GM12878 (cell line): ENCODE measurements at regions not wholly inside any gene's neighbourhood (a gene's known extent, or its start where the extent isn't known, plus 50 kb on each side); places are given as distances from the start of the nearest gene placed in this dataset.

Source experiments
- ATAC-seq: fragments of 200-7000 bp; cut with Tn5 transposase; 3 replicates; pipeline ENCODE4 v1.9.1; 2020; ENCODE audit warnings: mild to moderate bottlenecking, moderate library complexity
- BruUV-seq: library from RNA; stranded (reverse); fragments of 400-500 nt; replicated peaks from 2 replicates; lab custom pipeline; 2021; lab: Mats Ljungman, UMichigan
- CTCF ChIA-PET: fragments of 300-600 bp; sonication (Branson Sonifier 250); formaldehyde crosslinking; extraction: SDS; loops from one replicate; lab custom pipeline; 2021; ENCODE audit warnings: inconsistent platforms; lab: Yijun Ruan, JAX
- POLR2A ChIA-PET: fragments of 350-600 bp; formaldehyde crosslinking; extraction: SDS; loops from one replicate; lab custom pipeline; 2021; ENCODE audit warnings: inconsistent platforms; lab: Charles Lee
- RAD21 ChIA-PET: fragments of 300-600 bp; sonication (Branson Sonifier 250); formaldehyde crosslinking; loops from one replicate; lab custom pipeline; 2023; ENCODE audit warnings: antibody characterized with exemption; ENCODE audit not compliant: unreplicated experiment; lab: Charles Lee
- SMC1A ChIA-PET: fragments of 300-600 bp; sonication (Branson Sonifier 250); formaldehyde crosslinking; loops from one replicate; lab custom pipeline; 2023; ENCODE audit not compliant: unreplicated experiment, uncharacterized antibody; lab: Charles Lee
- DNase-seq: peaks from one replicate; pipeline ENCODE4 v3.0.0-alpha.2; 2011; ENCODE audit warnings: low read depth, low spot score
- FAIRE-seq: peaks from 3 replicates; lab custom pipeline; 2011; peaks lifted over from hg19 to GRCh38; lab: Jason Lieb, UNC
- H2AFZ ChIP-seq: 2 replicates; pipeline ENCODE4 v1.6.0; 2011; ENCODE audit warnings: low read depth, low read length, control low read depth; ENCODE audit not compliant: control insufficient read depth
- H3K27ac ChIP-seq: 2 replicates; pipeline ENCODE4 v1.5.1; 2011; ENCODE audit warnings: control low read depth; ENCODE audit not compliant: control insufficient read depth, insufficient read depth
- H3K27me3 ChIP-seq, 2 experiments: replicated peaks in 1 of 2; 2 replicates each; pipeline versions ENCODE4 v1.6.0 to v1.6.1; 2011; ENCODE audit warnings: low read length in 1 of 2; ENCODE audit not compliant: control insufficient read depth in 2 of 2, insufficient read depth in 2 of 2
- H3K36me3 ChIP-seq, 2 experiments: 2 replicates each; pipeline ENCODE4 v1.5.1; 2011; ENCODE audit warnings: low read length in 1 of 2; ENCODE audit not compliant: control insufficient read depth in 2 of 2, insufficient read depth in 2 of 2
- H3K4me1 ChIP-seq: 2 replicates; pipeline ENCODE4 v1.6.1; 2011; ENCODE audit warnings: mild to moderate bottlenecking, low read length, moderate library complexity, mixed read lengths; ENCODE audit not compliant: control insufficient read depth, insufficient read depth
- H3K4me2 ChIP-seq: 2 replicates; pipeline ENCODE4 v1.6.0; 2011; ENCODE audit warnings: control low read depth; ENCODE audit not compliant: control insufficient read depth, insufficient read depth
- H3K4me3 ChIP-seq: fragments of 200-600 bp; sonication (generic); 2 replicates; pipeline ENCODE4 v1.5.1; 2016
- H3K79me2 ChIP-seq: 2 replicates; pipeline ENCODE4 v1.6.0; 2011; ENCODE audit warnings: low read length; ENCODE audit not compliant: control insufficient read depth, insufficient read depth
- H3K9ac ChIP-seq: 2 replicates; pipeline ENCODE4 v1.8.0; 2011; ENCODE audit warnings: low read length, control low read depth, mixed read lengths; ENCODE audit not compliant: control insufficient read depth, insufficient read depth
- H3K9me3 ChIP-seq: replicated peaks from 3 replicates; pipeline ENCODE4 v1.5.1; 2011; ENCODE audit warnings: mild to moderate bottlenecking, low read length; ENCODE audit not compliant: control insufficient read depth, insufficient read depth
- H4K20me1 ChIP-seq: 2 replicates; pipeline ENCODE4 v1.6.0; 2011; ENCODE audit not compliant: control insufficient read depth, insufficient read depth
- ATF3 ChIP-seq: IDR thresholded peaks from 2 replicates; pipeline ENCODE4 v1.6.1; 2011; ENCODE audit warnings: low read depth, mild to moderate bottlenecking, low read length, moderate library complexity, borderline replicate concordance; ENCODE audit errors: extremely low read depth
- BMI1 ChIP-seq: fragments of 450-650 bp; IDR thresholded peaks from 2 replicates; pipeline ENCODE4 v1.6.1; 2016; ENCODE audit warnings: mild to moderate bottlenecking, moderate library complexity, borderline replicate concordance
- FOXM1 ChIP-seq: IDR thresholded peaks from 2 replicates; pipeline ENCODE4 v1.6.1; 2012; ENCODE audit warnings: low read depth, mild to moderate bottlenecking, inconsistent platforms, low read length, moderate library complexity
- LARP7 ChIP-seq: fragments of 450-650 bp; IDR thresholded peaks from 2 replicates; pipeline ENCODE4 v1.6.1; 2017; ENCODE audit warnings: mild to moderate bottlenecking
- MYC ChIP-seq: IDR thresholded peaks from 2 replicates; pipeline ENCODE4 v1.6.1; 2011; ENCODE audit warnings: mild to moderate bottlenecking, low read length, moderate library complexity, inconsistent platforms; ENCODE audit not compliant: insufficient read depth, insufficient replicate concordance, insufficient read length, severe bottlenecking
- NBN ChIP-seq: fragments of 450-650 bp; IDR thresholded peaks from 2 replicates; pipeline ENCODE4 v1.6.1; 2016
- NFYA ChIP-seq: IDR thresholded peaks from 2 replicates; pipeline ENCODE4 v1.6.1; 2011; ENCODE audit warnings: low read depth, mild to moderate bottlenecking, low read length, improper control_type of control experiment, borderline replicate concordance
- RB1 ChIP-seq: fragments of 450-650 bp; formaldehyde crosslinking; IDR thresholded peaks from 2 replicates; pipeline ENCODE4 v1.6.1; 2017; ENCODE audit warnings: mild to moderate bottlenecking, borderline replicate concordance
- SIN3A ChIP-seq: IDR thresholded peaks from 2 replicates; pipeline ENCODE4 v1.6.1; 2012; ENCODE audit warnings: low read depth, low read length, improper control_type of control experiment
- TAF1 ChIP-seq: IDR thresholded peaks from 2 replicates; pipeline ENCODE4 v1.6.1; 2011; ENCODE audit warnings: mild to moderate bottlenecking, low read depth, low read length, borderline replicate concordance
- TARDBP ChIP-seq: IDR thresholded peaks from 2 replicates; pipeline ENCODE4 v1.6.1; 2016; ENCODE audit warnings: borderline replicate concordance
- WRNIP1 ChIP-seq: IDR thresholded peaks from 2 replicates; pipeline ENCODE4 v1.6.1; 2011; ENCODE audit warnings: low read depth, low read length, improper control_type of control experiment, borderline replicate concordance
- ZBTB4 ChIP-seq: fragments of 450-650 bp; formaldehyde crosslinking; IDR thresholded peaks from 2 replicates; pipeline ENCODE4 v1.4.0; 2022; ENCODE audit warnings: mild to moderate bottlenecking, moderate library complexity
- WGBS: methylation state at CpG from one replicate; pipeline ENCODE4 v1.1.6; 2016; ENCODE audit warnings: low lambda C conversion rate; ENCODE audit not compliant: insufficient replicate concordance, insufficient coverage; ENCODE audit errors: missing lambda C conversion rate; 5-methylcytosine and 5-hydroxymethylcytosine counted together
- in situ Hi-C: fragments of 300-500 bp; cut with MboI; formaldehyde crosslinking; loops from 9 replicates; pipeline ENCODE4 v1.14.3; 2018; ENCODE audit warnings: mixed read lengths
- intact Hi-C: fragments of 100-400 bp; cut with micrococcal nuclease; formaldehyde crosslinking; loops from one replicate; pipeline ENCODE4 v1.14.2; 2022; ENCODE audit not compliant: unreplicated experiment

- H4K20me1 ChIP-seq, result no peaks in the 10 kb centered on the region
- H2AFZ ChIP-seq, result no peak overlapping the region
- intact Hi-C loops (no loop called here), in situ Hi-C loops (no loop called here)
- ChIA-PET POLR2A (no interaction called here), CTCF (no interaction called here), SMC1A (no interaction called here), RAD21 (no interaction called here)
- BruUV-seq, result no TSS peak
- H3K27ac ChIP-seq, result no peak overlapping the region
- no peak overlapping the region for H3K9ac ChIP-seq
- H3K9me3 ChIP-seq, result no peaks in the 10 kb centered on the region
- H3K4me1 ChIP-seq, result no peaks in the 10 kb centered on the region
- TF ChIP-seq TAF1, result no peak
- TF ChIP-seq NBN, result no peak
- no peak overlapping the region for H3K4me2 ChIP-seq
- FAIRE-seq (no peak), ATAC-seq (no peak), DNase-seq (no peak)
- H3K4me3 ChIP-seq, result no peak overlapping the region
- 0% methylated on average over 4 of the region's 4 CpGs for WGBS
- no peaks in the 10 kb centered on the region for H3K36me3 ChIP-seq
- no peaks in the 10 kb centered on the region for H3K79me2 ChIP-seq
- H3K27me3 ChIP-seq, result no peaks in the 10 kb centered on the region
Measured at GRCh38 chr11:122028545-122028944, 87.5 kb downstream of the BLID start.

- Histone ChIP-seq H3K9ac (no peak overlapping the region), H2AFZ (no peak overlapping the region), H3K4me3 (no peak overlapping the region), H3K79me2 (no peaks in the 10 kb centered on the region), H3K27ac (no peak overlapping the region), H3K27me3 (no peaks in the 10 kb centered on the region), H3K4me2 (no peak overlapping the region), H4K20me1 (no peaks in the 10 kb centered on the region), H3K36me3 (no peaks in the 10 kb centered on the region), H3K9me3 (no peaks in the 10 kb centered on the region), H3K4me1 (no peaks in the 10 kb centered on the region)
- ChIA-PET RAD21 (no interaction called here), SMC1A (no interaction called here), CTCF (no interaction called here), POLR2A (no interaction called here)
- WGBS, result 2% methylated on average over 2 of the region's 2 CpGs
- ATAC-seq (no peak), DNase-seq (no peak), FAIRE-seq (no peak)
- BruUV-seq, result no TSS peak
- intact Hi-C loops, result no loop called here
- TF ChIP-seq WRNIP1 (no peak), RB1 (no peak), ZBTB4 (CRISPR knock-in tag) (no peak), ATF3 (no peak), MYC (no peak), NFYA (no peak), SIN3A (no peak), FOXM1 (no peak), BMI1 (no peak), LARP7 (no peak), TARDBP (no peak)
- in situ Hi-C loops, result no loop called here
Measured at GRCh38 chr11:122028036-122028435, 88.0 kb downstream of the BLID start.
